ENCODE measurements at regions not wholly inside any gene's neighbourhood (a gene's known extent, or its start where the extent isn't known, plus 50 kb on each side); places are given as distances from the start of the nearest gene placed in this dataset.

DNA sequence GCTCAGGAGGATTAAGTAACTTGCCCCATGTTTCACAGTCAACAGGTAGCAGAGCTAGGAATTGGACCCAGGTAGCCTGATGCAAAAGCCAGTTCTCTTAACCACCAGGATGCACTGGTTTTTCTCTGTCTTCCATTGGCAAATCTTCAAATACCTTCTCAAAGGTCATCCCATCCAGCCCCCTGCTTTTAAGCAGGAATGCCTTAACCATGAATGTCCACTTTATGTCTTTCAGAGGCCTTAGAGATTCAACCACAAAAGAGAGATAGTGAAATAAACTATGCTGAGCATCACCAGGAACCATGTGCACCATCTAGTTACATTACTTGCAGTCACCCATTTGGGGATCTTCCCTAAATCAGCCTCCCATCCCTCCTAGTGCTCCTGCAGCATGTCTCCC, 94.3 kb downstream of the C17orf67 start:
- DNase-seq (ENCODE audit: insufficient read length, low spot score) (no peak), FAIRE-seq (no peak)
- no peak for TF ChIP-seq CTCF (IDR thresholded peaks at IDR 0.05; ENCODE audit: insufficient read depth, missing control alignments)

DNA sequence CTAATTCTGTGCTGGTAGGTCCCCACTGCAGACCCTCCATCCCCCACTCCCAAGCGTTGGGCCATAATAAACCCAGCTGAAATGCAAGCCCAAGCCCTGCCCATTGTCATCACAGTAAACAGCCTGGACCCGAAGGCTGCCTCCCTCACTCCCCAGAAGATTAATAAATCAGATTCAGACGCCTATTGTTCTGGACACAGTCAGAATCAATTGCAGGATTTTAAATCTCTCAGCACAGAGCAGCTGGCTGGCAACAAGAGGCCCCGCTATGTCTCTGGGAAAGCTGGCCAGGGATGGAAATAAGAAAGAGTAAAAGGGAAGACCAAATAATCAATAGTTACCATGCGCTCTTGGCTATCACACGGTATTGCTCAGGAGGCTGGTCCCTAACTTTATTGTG, 93.9 kb downstream of the C17orf67 start:
- no peak for FAIRE-seq

GRCh38 chr17:56740481-56740880, 93.2 kb downstream of the C17orf67 start:
- FAIRE-seq = no peak
- TF ChIP-seq CTCF (IDR thresholded peaks at IDR 0.05; ENCODE audit: insufficient read depth, missing control alignments) = no peak

More for the DNA sequence above, 93.9 kb downstream of the C17orf67 start:
- no peak for TF ChIP-seq CTCF (IDR thresholded peaks at IDR 0.05; ENCODE audit: insufficient read depth, missing control alignments)
- no peak for DNase-seq (ENCODE audit: insufficient read length, low spot score)

More at GRCh38 chr17:56740481-56740880, 93.2 kb downstream of the C17orf67 start:
- no peak for DNase-seq (ENCODE audit: insufficient read length, low spot score)
